SK-N-SH (cell line): ENCODE measurements at regions not wholly inside any gene's neighbourhood (a gene's known extent, or its start where the extent isn't known, plus 50 kb on each side); places are given as distances from the start of the nearest gene placed in this dataset.

ENCODE experiments used
- CTCF ChIA-PET: fragments of 300-600, 350-600 bp; formaldehyde crosslinking; extraction: SDS; loops from one replicate; lab custom pipeline; 2021; lab: Yijun Ruan, JAX
- POLR2A ChIA-PET: fragments of 350-600 bp; sonication (Branson Sonifier 250); formaldehyde crosslinking; extraction: SDS; loops from one replicate; lab custom pipeline; 2020; ENCODE audit warnings: antibody characterized with exemption, inconsistent platforms; lab: Yijun Ruan, JAX
- DNase-seq: peaks from one replicate; pipeline ENCODE4 v3.0.0; 2012
- H2AFZ ChIP-seq: fragments of 200-600 bp; sonication (generic); 2 replicates; pipeline ENCODE4 v1.8.1; 2016; ENCODE audit warnings: antibody characterized with exemption, mild to moderate bottlenecking, low read depth
- H3F3A ChIP-seq: fragments of 200-600 bp; sonication (generic); replicated peaks from 2 replicates; pipeline ENCODE3; 2016; ENCODE audit warnings: antibody characterized with exemption, mild to moderate bottlenecking; ENCODE audit not compliant: insufficient read depth
- H3K27ac ChIP-seq, 2 experiments: fragments of 200-500 bp in 1 of 2; fragments of 200-600 bp in 1 of 2; sonication (Bioruptor generic) in 1 of 2; sonication (generic), shearing (Covaris generic) in 1 of 2; 2 replicates each; pipeline versions ENCODE4 v1.5.1 to v1.6.1; 2014 to 2016; ENCODE audit warnings: low read depth in 2 of 2, inconsistent platforms in 1 of 2, low read length in 1 of 2, mild to moderate bottlenecking in 1 of 2, mixed read lengths in 1 of 2
- H3K27me3 ChIP-seq: fragments of 200-600 bp; sonication (generic), shearing (Covaris generic); 2 replicates; pipeline ENCODE4 v1.6.1; 2016; ENCODE audit warnings: mixed run types; ENCODE audit not compliant: insufficient read depth
- H3K36me3 ChIP-seq, 2 experiments: fragments of 200-500 bp in 1 of 2; fragments of 200-600 bp in 1 of 2; sonication (Bioruptor generic) in 1 of 2; sonication (generic) in 1 of 2; replicated peaks in 1 of 2; 2 replicates each; pipeline versions ENCODE3 to v1.5.1; 2014 to 2016; ENCODE audit warnings: low read length in 1 of 2, mild to moderate bottlenecking in 1 of 2; ENCODE audit not compliant: insufficient read depth in 2 of 2, control insufficient read depth in 1 of 2
- H3K4me1 ChIP-seq, 2 experiments: fragments of 200-500 bp in 1 of 2; fragments of 200-600 bp in 1 of 2; sonication (Bioruptor generic) in 1 of 2; sonication (generic), shearing (Covaris generic) in 1 of 2; 2 replicates each; pipeline versions ENCODE4 v1.5.1 to v1.6.1; 2014 to 2016; ENCODE audit warnings: low read depth in 1 of 2, low read length in 1 of 2, mixed run types in 1 of 2; ENCODE audit not compliant: insufficient read depth in 2 of 2, control insufficient read depth in 1 of 2
- H3K4me2 ChIP-seq: fragments of 200-600 bp; sonication (generic), shearing (Covaris generic); 2 replicates; pipeline ENCODE4 v1.6.1; 2017; ENCODE audit warnings: mixed run types
- H3K4me3 ChIP-seq, 2 experiments: fragments of 200-500 bp in 1 of 2; fragments of 200-600 bp in 1 of 2; sonication (Bioruptor generic) in 1 of 2; sonication (generic), shearing (Covaris generic) in 1 of 2; 2 replicates each; pipeline versions ENCODE4 v1.5.1 to v1.8.1; 2014 to 2016; ENCODE audit warnings: low read depth in 2 of 2, inconsistent platforms in 1 of 2, low read length in 1 of 2, mild to moderate bottlenecking in 1 of 2, mixed read lengths in 1 of 2, moderate library complexity in 1 of 2
- H3K79me2 ChIP-seq: fragments of 200-600 bp; sonication (generic); 2 replicates; pipeline ENCODE4 v1.8.1; 2017; ENCODE audit warnings: mild to moderate bottlenecking; ENCODE audit not compliant: insufficient read depth
- H3K9ac ChIP-seq: fragments of 200-600 bp; sonication (generic); 2 replicates; pipeline ENCODE4 v1.6.1; 2017; ENCODE audit warnings: mixed run types
- H3K9me2 ChIP-seq: fragments of 200-600 bp; sonication (generic); 2 replicates; pipeline ENCODE4 v1.6.1; 2017; ENCODE audit warnings: mixed run types
- H3K9me3 ChIP-seq: fragments of 200-600 bp; sonication (generic); 2 replicates; pipeline ENCODE4 v1.6.1; 2017; ENCODE audit warnings: mixed run types, mild to moderate bottlenecking, moderate library complexity
- H4K20me1 ChIP-seq: fragments of 200-600 bp; sonication (generic); 2 replicates; pipeline ENCODE4 v1.6.1; 2017; ENCODE audit warnings: mild to moderate bottlenecking, mixed run types; ENCODE audit not compliant: insufficient read depth
- ELF1 ChIP-seq: IDR thresholded peaks from 2 replicates; pipeline ENCODE4 v1.4.0; 2012
- EZH2phosphoT487 ChIP-seq: fragments of 200-600 bp; sonication (generic); IDR thresholded peaks from 2 replicates; pipeline ENCODE4 v1.6.1; 2017; ENCODE audit warnings: low read depth, mixed run types, mild to moderate bottlenecking, antibody characterized with exemption, moderate library complexity, borderline replicate concordance
- FOSL2 ChIP-seq: IDR thresholded peaks from 2 replicates; pipeline ENCODE4 v1.4.0; 2012; ENCODE audit warnings: low read depth, mild to moderate bottlenecking, moderate library complexity, borderline replicate concordance
- GABPA ChIP-seq: IDR thresholded peaks from 2 replicates; pipeline ENCODE4 v1.4.0; 2012; ENCODE audit warnings: low read depth, mild to moderate bottlenecking
- JUND ChIP-seq: IDR thresholded peaks from 2 replicates; pipeline ENCODE4 v1.4.0; 2012
- MXI1 ChIP-seq: IDR thresholded peaks from 2 replicates; pipeline ENCODE4 v1.6.1; 2012; ENCODE audit warnings: mild to moderate bottlenecking, low read depth, low read length, improper control_type of control experiment
- NRF1 ChIP-seq: IDR thresholded peaks from 2 replicates; pipeline ENCODE4 v1.6.1; 2012; ENCODE audit warnings: low read depth, mild to moderate bottlenecking, low read length
- RCOR1 ChIP-seq: fragments of 150-350 bp; IDR thresholded peaks from 2 replicates; pipeline ENCODE4 v1.6.1; 2017; ENCODE audit warnings: antibody characterized with exemption, low read length
- SIN3A ChIP-seq: IDR thresholded peaks from 2 replicates; pipeline ENCODE4 v1.6.1; 2012; ENCODE audit warnings: low read depth, mild to moderate bottlenecking, low read length, moderate library complexity, borderline replicate concordance
- SMC3 ChIP-seq: IDR thresholded peaks from 2 replicates; pipeline ENCODE4 v1.6.1; 2012; ENCODE audit warnings: low read depth, low read length, improper control_type of control experiment
- TCF12 ChIP-seq: IDR thresholded peaks from 2 replicates; pipeline ENCODE4 v1.4.0; 2012
- TF ChIP-seq, protein P1 (sequence below): IDR thresholded peaks from 2 replicates; pipeline ENCODE4 v1.6.1; 2012; ENCODE audit warnings: mild to moderate bottlenecking, low read depth, low read length, moderate library complexity
- TF ChIP-seq, protein P2 (sequence below): fragments of 150-350 bp; IDR thresholded peaks from 2 replicates; pipeline ENCODE4 v1.6.1; 2017; ENCODE audit warnings: antibody characterized with exemption, low read length, low read depth, borderline replicate concordance

DNA sequence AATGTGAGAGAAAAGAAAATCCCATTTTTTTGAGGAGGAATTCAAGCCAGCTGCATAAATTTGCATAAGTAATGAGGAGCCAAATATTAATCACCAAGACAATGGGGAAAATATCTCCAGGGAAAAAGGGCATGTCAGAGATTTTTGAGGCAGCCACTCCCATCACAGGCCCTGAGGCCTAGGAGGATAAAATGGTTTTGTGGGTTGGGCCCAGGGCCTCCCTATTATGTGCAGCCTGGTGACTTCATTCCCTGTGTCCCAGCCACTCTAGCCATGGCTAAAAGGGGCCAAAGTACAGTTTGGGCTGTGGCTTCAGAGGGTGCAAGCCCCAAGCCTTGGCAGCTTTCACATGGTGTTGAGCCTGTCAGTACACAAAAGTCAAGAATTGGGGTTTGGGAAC lies 1051.0 kb upstream of the FOXG1 start:
- POLR2A ChIA-PET = no interaction called here
- H3K9ac ChIP-seq = no peak overlapping the region

DNA sequence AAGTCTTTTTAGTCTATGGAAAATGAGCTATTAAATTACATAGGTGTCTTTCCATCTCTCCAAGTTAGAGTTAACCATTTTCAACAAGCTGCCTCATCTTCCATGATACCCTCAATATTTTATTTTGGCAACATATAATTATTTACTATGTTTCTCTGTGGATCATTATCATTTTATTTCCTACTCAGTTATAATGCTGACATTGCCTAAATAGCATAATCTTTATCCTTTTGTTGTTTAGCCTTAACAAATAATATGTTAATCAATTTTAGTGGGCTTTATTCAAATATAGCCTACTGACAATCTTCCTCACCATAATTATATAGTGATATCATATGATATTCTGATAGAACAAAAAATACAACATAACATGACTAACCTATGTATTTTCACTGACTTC lies 1044.8 kb upstream of the FOXG1 start:
- TF ChIP-seq MXI1 (no peak), TCF12 (no peak), GABPA (no peak), FOSL2 (no peak), SIN3A (no peak), SMC3 (no peak), ELF1 (no peak), RCOR1 (no peak), EZH2phosphoT487 (no peak), JUND (no peak)
- TF ChIP-seq, protein P1, sequence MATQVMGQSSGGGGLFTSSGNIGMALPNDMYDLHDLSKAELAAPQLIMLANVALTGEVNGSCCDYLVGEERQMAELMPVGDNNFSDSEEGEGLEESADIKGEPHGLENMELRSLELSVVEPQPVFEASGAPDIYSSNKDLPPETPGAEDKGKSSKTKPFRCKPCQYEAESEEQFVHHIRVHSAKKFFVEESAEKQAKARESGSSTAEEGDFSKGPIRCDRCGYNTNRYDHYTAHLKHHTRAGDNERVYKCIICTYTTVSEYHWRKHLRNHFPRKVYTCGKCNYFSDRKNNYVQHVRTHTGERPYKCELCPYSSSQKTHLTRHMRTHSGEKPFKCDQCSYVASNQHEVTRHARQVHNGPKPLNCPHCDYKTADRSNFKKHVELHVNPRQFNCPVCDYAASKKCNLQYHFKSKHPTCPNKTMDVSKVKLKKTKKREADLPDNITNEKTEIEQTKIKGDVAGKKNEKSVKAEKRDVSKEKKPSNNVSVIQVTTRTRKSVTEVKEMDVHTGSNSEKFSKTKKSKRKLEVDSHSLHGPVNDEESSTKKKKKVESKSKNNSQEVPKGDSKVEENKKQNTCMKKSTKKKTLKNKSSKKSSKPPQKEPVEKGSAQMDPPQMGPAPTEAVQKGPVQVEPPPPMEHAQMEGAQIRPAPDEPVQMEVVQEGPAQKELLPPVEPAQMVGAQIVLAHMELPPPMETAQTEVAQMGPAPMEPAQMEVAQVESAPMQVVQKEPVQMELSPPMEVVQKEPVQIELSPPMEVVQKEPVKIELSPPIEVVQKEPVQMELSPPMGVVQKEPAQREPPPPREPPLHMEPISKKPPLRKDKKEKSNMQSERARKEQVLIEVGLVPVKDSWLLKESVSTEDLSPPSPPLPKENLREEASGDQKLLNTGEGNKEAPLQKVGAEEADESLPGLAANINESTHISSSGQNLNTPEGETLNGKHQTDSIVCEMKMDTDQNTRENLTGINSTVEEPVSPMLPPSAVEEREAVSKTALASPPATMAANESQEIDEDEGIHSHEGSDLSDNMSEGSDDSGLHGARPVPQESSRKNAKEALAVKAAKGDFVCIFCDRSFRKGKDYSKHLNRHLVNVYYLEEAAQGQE = no peak
- TF ChIP-seq, protein P2, sequence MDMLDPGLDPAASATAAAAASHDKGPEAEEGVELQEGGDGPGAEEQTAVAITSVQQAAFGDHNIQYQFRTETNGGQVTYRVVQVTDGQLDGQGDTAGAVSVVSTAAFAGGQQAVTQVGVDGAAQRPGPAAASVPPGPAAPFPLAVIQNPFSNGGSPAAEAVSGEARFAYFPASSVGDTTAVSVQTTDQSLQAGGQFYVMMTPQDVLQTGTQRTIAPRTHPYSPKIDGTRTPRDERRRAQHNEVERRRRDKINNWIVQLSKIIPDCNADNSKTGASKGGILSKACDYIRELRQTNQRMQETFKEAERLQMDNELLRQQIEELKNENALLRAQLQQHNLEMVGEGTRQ = no peak
- CTCF ChIA-PET = no interaction called here
- Histone ChIP-seq H3F3A (no peaks in the 10 kb centered on the region), H3K27me3 (no peaks in the 10 kb centered on the region), H2AFZ (no peak overlapping the region), H3K9me2 (no peaks in the 10 kb centered on the region), H3K9ac (no peak overlapping the region), H3K4me3 (no peak overlapping the region), H4K20me1 (no peaks in the 10 kb centered on the region), H3K4me2 (no peak overlapping the region), H3K79me2 (no peaks in the 10 kb centered on the region), H3K36me3 (no peaks in the 10 kb centered on the region), H3K27ac (no peak overlapping the region), H3K4me1 (no peaks in the 10 kb centered on the region), H3K9me3 (no peaks in the 10 kb centered on the region)
- POLR2A ChIA-PET = no interaction called here
- no peak for DNase-seq

More for the DNA sequence above, 1051.0 kb upstream of the FOXG1 start:
- DNase-seq = no peak
- no peak overlapping the region for H3K4me3 ChIP-seq
- H3K4me1 ChIP-seq = no peaks in the 10 kb centered on the region
- H3K9me3 ChIP-seq = no peaks in the 10 kb centered on the region
- no peaks in the 10 kb centered on the region for H3F3A ChIP-seq
- no peak overlapping the region for H3K27ac ChIP-seq
- H3K79me2 ChIP-seq = no peaks in the 10 kb centered on the region
- H4K20me1 ChIP-seq = no peaks in the 10 kb centered on the region
- H3K9me2 ChIP-seq = no peaks in the 10 kb centered on the region
- no peaks in the 10 kb centered on the region for H3K27me3 ChIP-seq
- no peak overlapping the region for H2AFZ ChIP-seq
- CTCF ChIA-PET = no interaction called here
- H3K36me3 ChIP-seq = no peaks in the 10 kb centered on the region
- H3K4me2 ChIP-seq = no peak overlapping the region
- TF ChIP-seq NRF1 = no peak
